Stimulated activated CD8-positive, alpha-beta memory T cell treated with anti-CD3 and anti-CD28 coated beads, Interleukin-7, amount 100 ng/mL, for 1 hour (primary cell): ENCODE measurements at regions not wholly inside any gene's neighbourhood (a gene's known extent, or its start where the extent isn't known, plus 50 kb on each side); places are given as distances from the start of the nearest gene placed in this dataset.
"Not testable (repeated sequence)": the region's sequence is repeated elsewhere in the genome, so short reads cannot be mapped to it uniquely, and the experiment has no call there.

Source experiments
- DNase-seq, 2 donors: peaks; one replicate each; pipeline ENCODE4 v3.0.0-alpha.2; 2020; ENCODE audit warnings: low read depth in 2 of 2

GRCh38 chr6:80636689-80637088, 530.2 kb downstream of the BCKDHB start:
- no peak for DNase-seq

- no peak for DNase-seq
Observed at GRCh38 chr6:80633412-80633811, 526.9 kb downstream of the BCKDHB start.

DNA sequence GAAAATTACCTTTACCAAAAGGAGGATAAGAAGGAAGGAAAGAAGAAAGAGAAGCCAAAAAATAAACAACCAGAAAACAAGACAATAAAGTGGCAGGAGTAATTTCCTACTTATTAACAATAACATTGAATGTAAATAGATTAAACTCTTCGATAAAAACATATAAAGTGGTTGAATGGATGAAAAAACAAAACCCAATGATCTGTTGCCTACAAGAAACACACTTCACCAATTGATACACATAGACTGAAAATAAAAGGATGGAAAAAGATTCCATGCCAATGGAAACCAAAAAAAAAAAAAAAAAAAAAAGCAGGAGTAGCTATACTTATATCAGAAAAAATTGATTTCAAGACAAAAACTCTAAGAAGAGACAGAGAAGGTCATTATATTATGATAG, 518.9 kb downstream of the BCKDHB start:
- no peak for DNase-seq

GRCh38 chr6:80623066-80623815, 516.8 kb downstream of the BCKDHB start:
- DNase-seq, result no peak

DNA sequence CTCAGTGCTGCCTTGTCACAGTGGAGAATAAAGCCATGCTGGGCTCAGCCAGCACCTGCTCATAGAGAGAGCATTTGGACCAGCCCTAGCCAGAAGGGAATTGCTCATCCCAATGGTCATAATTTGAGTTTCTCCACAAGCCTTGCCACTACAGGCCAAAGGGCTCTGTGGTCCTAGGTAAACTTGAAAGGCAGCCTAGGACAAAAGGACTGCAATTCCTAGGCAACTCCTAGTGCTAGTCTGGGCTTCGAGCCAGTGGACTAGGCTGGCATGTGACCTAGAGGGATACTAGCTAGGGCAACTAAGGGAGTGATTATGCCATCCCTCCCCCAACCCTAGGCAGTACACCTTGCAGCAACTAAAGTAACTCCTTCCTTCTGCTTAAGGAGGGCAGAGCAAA, 516.2 kb downstream of the BCKDHB start:
- no peak for DNase-seq

GRCh38 chr6:80618953-80619352, 512.5 kb downstream of the BCKDHB start:
- DNase-seq, result no peak

- DNase-seq, result no peak
Observed at GRCh38 chr6:80610846-80611245, 504.4 kb downstream of the BCKDHB start.

GRCh38 chr6:80608881-80609280, 502.4 kb downstream of the BCKDHB start:
- DNase-seq, result no peak

DNA sequence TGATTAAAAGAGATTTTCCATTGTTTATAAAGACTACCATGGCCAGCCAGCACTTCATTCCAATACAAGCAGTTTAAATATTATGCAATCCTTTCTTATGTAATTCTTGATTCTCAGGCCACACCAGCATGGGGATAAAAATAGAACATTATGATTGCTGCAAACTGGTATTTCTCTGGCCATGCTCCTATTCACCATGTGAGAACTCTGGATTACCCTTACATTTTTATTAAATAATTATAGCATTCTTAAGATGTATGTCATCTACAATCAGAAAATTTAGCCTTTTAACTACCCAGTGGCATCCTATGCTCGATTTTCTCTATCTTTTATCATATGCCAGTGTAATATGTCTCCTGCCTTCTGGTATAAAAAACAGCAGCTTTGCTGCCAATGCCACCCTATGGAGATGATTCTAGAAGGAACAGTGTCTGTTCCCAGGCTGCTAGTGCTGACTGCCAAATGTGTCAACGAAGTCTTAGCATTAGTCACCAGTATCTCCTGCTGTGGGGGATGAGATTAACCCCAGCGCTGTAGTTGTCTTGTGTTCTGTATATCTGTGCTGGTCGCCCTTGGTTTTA, 501.4 kb downstream of the BCKDHB start:
- DNase-seq, result no peak

- DNase-seq, result no peak
Observed at GRCh38 chr6:80605165-80605989, 498.9 kb downstream of the BCKDHB start.

GRCh38 chr6:80603679-80604078, 497.2 kb downstream of the BCKDHB start:
- no peak for DNase-seq

DNA sequence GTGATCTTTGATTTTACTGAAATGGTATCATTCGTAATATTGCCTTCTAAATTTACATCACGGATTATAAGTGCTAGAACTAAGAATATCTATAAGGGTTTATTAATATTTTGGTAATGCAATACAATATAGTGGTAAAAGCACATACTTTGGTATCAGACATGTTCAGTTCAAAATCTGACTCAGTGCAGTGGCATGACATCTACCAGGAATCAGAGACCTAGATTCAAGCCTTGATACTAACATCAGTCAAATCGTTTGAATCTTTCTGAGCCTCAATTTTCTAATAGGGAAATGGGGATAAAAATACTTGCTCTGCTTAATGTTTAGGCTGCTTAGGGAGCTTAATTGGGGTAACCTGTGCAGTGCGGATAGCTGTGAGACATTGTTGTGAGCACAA, 488.0 kb downstream of the BCKDHB start:
- DNase-seq, result no peak

DNA sequence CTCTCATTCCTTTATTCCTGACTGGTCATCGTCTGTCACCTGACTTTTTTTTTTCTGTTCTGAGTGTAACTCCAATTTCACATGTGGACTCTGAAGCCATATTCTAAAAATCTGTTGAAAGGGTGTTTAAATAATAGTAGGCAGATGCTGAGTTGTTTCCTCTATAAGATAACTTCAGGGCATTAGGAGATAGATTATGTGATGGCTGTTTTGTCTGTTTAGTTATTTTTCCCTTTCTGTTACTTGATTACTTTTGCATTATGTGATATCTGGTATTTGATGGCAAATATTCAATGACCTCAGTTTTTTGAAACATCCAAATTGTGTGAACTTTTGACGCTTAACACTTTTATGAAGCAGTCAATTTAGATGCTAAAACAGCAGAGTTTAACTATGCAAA, 486.0 kb downstream of the BCKDHB start:
- no peak for DNase-seq

DNA sequence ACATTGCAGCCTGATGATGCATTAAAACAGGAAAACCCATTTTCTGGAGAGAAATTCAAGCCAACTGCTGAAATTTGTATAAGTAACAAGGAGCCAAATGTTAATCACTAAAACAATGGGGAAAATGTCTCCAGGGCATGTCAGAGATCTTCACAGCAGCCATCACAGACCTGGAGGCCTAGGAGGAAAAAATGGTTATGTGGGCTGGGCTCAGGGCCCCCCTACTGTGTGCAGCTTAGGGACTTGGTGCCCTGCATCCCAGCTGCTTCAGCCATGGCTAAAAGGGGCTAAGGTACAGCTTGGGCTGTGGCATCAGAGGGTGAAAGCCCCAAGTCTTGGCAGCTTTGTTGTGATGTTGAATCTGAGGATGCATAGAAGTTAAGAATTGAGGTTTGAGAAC, 479.8 kb downstream of the BCKDHB start:
- no peak for DNase-seq

DNA sequence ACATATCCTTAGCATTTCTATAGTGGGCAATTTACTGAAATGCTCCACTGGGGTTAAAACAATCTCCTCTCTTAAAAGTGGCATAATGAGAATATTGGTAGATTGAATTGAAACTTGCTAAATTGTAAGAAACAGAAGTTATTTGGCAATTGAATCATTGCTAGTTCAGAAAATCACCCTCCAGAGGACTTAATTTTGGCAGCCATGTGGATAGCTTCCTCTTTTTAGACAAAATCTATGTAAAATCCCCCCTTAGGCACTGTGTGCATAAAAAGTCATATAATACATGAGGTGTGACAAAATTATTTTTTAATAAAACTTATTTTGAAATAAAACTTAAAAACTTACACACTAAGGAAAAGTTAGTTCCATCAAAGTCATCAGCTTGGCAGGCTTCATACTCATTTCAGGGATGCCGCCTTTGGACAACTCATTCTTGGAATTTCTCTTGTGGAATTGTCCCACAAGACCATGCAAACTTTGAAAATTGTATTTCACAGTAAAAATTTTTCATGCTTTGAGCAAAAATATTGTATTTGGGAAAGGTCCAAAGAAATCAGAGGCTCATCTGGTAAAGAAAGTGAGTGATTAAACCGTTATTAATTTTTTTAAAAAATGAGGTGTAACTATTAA, 473.0 kb downstream of the BCKDHB start:
- no peak for DNase-seq

DNA sequence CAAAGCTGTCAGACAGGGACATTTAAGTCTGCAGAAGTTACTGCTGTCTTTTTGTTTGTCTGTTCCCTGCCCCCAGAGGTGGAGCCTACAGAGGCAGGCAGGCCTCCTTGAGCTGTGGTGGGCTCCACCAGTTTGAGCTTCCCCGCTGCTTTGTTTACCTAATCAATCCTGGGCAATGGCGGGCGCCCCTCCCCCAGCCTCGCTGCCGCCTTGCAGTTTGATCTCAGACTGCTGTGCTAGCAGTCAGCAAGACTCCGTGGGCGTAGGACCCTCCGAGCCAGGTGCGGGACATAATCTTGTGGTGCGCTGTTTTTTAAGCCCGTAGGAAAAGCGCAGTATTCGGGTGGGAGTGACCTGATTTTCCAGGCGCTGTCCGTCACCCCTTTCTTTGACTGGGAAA, 466.8 kb downstream of the BCKDHB start:
- DNase-seq, result not testable (repeated sequence)

- no peak for DNase-seq
Observed at GRCh38 chr6:80566361-80566760, 459.9 kb downstream of the BCKDHB start.

DNA sequence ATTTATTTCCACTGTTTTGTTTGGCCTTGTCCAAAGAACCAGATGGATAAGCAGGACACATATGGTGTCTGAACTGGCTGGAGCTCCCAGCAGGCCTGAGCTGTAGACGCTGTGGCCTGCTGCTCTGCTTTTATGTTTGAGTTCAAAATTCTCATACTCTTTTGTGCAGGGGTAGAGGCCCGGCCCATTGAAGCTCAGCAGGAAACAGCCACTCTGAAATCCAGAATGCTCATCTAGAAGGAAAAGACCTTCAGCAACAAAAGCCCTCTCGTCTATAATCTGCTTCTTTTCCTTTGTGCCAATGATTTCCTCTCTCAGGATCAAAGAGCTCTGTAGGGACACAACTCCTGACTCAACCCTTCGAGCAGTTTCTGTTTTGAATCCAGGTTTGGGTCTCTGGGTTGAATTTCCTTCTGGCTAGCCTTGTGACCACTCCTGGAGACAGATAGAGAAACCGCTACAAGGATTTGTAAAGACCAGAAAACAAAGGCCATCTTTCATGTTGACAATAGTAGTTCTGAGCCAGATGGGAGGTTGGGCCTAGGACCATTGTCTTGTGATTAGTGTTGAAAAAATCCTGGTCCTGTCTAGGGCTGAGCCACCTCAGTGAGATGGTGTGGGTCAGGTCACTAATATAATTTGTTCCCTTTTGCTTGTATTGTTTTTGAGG, 446.7 kb downstream of the BCKDHB start:
- DNase-seq, result no peak

GRCh38 chr6:80550748-80551147, 444.3 kb downstream of the BCKDHB start:
- DNase-seq, result no peak

DNA sequence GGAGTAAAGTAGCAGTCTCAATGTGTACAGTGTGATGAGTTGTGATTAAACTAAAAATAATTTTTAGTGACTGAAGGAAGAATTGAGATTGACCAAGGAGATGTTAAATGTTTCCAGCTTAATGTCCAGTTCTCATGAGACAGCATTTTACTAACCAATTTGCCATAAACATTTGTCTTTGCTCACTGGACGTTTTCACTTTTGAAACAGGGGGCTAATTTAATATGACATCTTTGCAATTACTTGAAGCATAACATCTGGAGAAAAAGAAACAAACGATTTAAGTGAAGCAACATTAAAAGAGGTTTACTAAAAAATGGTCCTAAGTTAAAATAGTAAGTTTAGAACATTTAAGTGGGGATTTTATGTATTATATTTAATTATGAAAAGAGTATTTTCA, 443.8 kb downstream of the BCKDHB start:
- DNase-seq, result no peak

- DNase-seq, result no peak
Observed at GRCh38 chr6:80548532-80548931, 442.1 kb downstream of the BCKDHB start.

DNA sequence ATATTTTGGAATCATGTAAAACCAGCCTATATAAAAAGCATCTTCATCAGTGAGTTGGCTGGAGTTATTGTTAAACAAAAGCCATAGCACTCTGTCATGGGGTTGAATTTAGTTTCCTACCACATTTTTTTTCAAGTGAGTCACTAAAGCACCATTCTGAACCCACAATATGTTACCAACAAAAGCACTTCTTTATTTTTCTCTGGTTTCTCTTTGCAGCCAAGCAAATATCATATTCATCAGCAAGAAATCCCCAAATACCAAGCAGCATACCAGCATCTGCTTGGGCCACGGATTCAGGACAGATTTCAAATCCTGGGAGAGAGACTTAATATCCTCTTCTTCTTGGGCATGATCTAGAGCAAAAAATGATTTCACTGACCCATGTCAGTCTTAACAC, 441.4 kb downstream of the BCKDHB start:
- no peak for DNase-seq
